ENCODE measurements at regions not wholly inside any gene's neighbourhood (a gene's known extent, or its start where the extent isn't known, plus 50 kb on each side); places are given as distances from the start of the nearest gene placed in this dataset.

DNA sequence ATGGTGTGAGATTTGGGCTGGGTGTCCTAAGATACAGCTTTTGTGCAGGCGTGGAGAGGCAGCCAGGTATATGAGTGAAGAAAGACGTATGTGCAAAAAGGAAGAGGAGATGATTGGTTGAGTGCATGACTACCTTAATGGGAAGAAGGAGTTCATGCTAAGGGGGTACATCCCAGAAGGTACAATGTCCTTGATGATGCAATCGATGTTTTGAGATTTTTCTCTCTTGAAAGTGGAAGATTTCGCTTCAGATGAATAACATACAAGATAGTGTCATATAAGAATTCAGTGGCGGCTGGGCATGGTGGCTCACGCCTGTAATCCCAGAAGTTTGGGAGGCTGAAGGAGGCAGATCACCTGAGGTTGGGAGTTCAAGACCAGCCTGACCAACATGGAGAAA lies 357.1 kb downstream of the KLF12 start:
- TF ChIP-seq, protein P1, sequence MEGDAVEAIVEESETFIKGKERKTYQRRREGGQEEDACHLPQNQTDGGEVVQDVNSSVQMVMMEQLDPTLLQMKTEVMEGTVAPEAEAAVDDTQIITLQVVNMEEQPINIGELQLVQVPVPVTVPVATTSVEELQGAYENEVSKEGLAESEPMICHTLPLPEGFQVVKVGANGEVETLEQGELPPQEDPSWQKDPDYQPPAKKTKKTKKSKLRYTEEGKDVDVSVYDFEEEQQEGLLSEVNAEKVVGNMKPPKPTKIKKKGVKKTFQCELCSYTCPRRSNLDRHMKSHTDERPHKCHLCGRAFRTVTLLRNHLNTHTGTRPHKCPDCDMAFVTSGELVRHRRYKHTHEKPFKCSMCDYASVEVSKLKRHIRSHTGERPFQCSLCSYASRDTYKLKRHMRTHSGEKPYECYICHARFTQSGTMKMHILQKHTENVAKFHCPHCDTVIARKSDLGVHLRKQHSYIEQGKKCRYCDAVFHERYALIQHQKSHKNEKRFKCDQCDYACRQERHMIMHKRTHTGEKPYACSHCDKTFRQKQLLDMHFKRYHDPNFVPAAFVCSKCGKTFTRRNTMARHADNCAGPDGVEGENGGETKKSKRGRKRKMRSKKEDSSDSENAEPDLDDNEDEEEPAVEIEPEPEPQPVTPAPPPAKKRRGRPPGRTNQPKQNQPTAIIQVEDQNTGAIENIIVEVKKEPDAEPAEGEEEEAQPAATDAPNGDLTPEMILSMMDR (IDR thresholded peaks at IDR 0.05; ENCODE audit: insufficient read depth, low read length, poor library complexity, severe bottlenecking): no peak
- no peak for DNase-seq (ENCODE audit: extremely low read depth, insufficient read length)
- Histone ChIP-seq H3K27me3 (replicated peaks; ENCODE audit: control insufficient read depth, insufficient read depth, low read length) (no peaks in the 10 kb centered on the region), H3K4me3 (replicated peaks; ENCODE audit: low read depth, low read length) (no peak overlapping the region), H3K36me3 (ENCODE audit: control insufficient read depth, insufficient read depth, low read length) (no peaks in the 10 kb centered on the region; the same call in 1 of the 2 replicates)

DNA sequence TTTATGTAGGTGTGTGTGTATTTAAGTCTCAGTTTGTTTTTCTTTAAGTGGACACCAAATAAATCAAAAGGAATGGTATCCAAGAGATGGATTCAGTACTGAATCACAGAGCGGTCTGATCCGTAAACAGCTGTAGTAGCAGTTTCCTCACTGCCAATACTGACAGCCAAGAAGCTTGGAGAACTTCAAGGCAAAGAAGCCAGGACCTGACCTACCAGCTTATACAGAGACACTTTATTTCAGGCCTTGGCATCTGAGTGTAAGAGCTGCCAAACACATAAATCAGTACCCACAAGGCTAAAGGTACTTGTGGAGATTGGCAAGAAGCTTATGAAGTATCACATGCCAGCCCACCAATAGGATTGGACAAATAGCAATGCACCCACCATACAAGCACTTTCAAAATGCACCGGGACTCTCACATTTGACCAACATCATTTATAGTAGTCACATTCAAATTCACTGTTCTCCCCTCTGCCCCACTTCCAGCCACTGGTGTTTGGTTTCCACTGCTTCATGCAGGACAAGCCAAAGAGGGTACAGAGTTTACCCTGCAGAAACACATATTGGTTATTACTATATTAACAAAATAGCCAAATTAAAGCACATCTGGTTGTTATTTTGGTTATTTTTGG lies 357.9 kb downstream of the KLF12 start:
- no peak for DNase-seq (ENCODE audit: extremely low read depth, insufficient read length)
- Histone ChIP-seq H3K4me3 (replicated peaks; ENCODE audit: low read depth, low read length) (no peak overlapping the region), H3K27me3 (replicated peaks; ENCODE audit: control insufficient read depth, insufficient read depth, low read length) (no peaks in the 10 kb centered on the region), H3K36me3 (ENCODE audit: control insufficient read depth, insufficient read depth, low read length) (no peaks in the 10 kb centered on the region; the same call in 1 of the 2 replicates)
- TF ChIP-seq, protein P1 (IDR thresholded peaks at IDR 0.05; ENCODE audit: insufficient read depth, low read length, poor library complexity, severe bottlenecking): no peak

DNA sequence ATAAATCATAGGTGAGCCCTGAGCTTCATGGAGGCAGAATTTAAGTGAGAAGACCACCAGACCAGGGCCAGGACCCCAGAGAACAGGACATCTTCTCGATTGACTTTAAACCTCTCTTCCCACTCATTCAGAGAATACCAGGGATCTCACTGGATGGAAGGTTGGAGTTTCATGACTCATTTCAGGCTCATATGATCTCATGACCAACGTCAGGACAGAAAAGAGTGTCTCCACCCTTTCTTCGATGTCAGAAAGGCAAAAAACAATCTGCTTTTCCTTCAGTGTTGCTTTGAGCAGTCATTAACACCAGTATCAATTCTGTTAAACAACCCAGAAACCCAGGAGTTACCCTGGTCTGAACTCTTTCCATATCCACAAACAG lies 361.0 kb downstream of the KLF12 start:
- no peak for DNase-seq (ENCODE audit: extremely low read depth, insufficient read length)
- Histone ChIP-seq H3K4me3 (replicated peaks; ENCODE audit: low read depth, low read length) (no peak overlapping the region), H3K27me3 (replicated peaks; ENCODE audit: control insufficient read depth, insufficient read depth, low read length) (no peaks in the 10 kb centered on the region), H3K36me3 (ENCODE audit: control insufficient read depth, insufficient read depth, low read length) (no peaks in the 10 kb centered on the region; the same call in 1 of the 2 replicates)
- TF ChIP-seq, protein P1 (IDR thresholded peaks at IDR 0.05; ENCODE audit: insufficient read depth, low read length, poor library complexity, severe bottlenecking): no peak

DNA sequence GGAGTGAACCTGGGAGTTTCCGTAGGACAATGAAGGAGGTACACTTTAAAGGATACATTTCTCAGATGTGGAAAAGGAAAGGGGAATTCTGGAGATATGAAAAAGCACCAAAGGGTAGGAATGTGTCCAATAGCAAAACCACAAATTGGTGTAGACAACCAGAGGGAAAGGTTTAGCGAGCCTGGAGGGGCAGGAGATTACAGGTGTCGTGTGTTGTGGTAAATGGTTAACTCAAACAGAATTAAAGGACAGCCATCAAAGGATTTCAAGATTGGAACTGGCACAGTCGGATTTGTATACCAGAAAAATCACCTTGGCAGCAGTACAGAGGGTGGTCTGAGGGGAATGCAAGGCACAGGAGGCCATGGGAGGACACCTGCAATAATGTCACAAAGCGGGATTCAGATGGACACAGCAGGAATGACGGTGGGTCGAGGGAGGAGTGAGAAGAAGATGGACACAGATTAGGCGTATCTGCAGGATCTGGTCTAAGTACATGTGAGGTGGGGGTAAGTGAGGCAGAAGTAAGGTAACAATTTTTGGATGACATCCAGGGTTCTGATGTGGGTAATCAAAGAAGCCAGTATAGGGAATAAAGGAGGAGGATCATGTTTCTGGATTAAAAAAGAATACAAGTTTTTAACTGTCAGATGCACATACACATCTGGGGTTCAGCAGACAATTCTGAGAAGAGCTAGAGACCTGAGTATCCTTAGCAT lies 361.6 kb downstream of the KLF12 start:
- TF ChIP-seq, protein P1 (IDR thresholded peaks at IDR 0.05; ENCODE audit: insufficient read depth, low read length, poor library complexity, severe bottlenecking): no peak
- Histone ChIP-seq H3K36me3 (ENCODE audit: control insufficient read depth, insufficient read depth, low read length) (no peaks in the 10 kb centered on the region; the same call in 1 of the 2 replicates), H3K27me3 (replicated peaks; ENCODE audit: control insufficient read depth, insufficient read depth, low read length) (no peaks in the 10 kb centered on the region), H3K4me3 (replicated peaks; ENCODE audit: low read depth, low read length) (no peak overlapping the region)
- no peak for DNase-seq (ENCODE audit: extremely low read depth, insufficient read length)

DNA sequence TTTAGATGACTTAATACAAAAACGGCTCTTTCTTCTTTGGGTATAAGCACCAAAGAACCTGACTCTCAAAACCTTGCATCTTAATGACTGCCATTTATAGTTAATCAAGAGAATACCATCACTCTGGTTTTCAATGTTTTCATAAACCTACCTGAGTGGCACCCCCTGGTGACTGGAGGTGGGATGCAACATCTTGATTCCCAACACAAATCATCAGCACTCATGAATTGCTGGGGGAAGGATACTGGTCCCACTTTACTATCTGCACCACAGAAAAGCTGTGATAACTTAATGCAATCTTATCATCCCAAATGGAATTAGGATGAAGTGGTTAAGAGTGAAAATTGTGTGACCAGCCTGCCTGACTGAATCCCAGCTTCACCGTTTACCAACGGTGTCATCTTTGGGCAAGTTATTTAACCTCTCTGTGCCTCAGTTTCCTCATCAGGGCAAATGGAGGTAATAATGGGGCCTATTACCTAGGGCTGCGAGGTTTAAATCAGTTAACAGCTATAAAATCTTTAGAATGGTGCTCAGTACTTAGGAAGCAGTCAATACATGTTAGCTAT lies 366.4 kb downstream of the KLF12 start:
- Histone ChIP-seq H3K36me3 (ENCODE audit: control insufficient read depth, insufficient read depth, low read length) (no peaks in the 10 kb centered on the region; the same call in 1 of the 2 replicates), H3K27me3 (replicated peaks; ENCODE audit: control insufficient read depth, insufficient read depth, low read length) (no peaks in the 10 kb centered on the region), H3K4me3 (replicated peaks; ENCODE audit: low read depth, low read length) (no peak overlapping the region)
- no peak for DNase-seq (ENCODE audit: extremely low read depth, insufficient read length)
- TF ChIP-seq, protein P1 (IDR thresholded peaks at IDR 0.05; ENCODE audit: insufficient read depth, low read length, poor library complexity, severe bottlenecking): peak; percentile 53
